Neural cell (in vitro differentiated cells): ENCODE measurements at regions not wholly inside any gene's neighbourhood (a gene's known extent, or its start where the extent isn't known, plus 50 kb on each side); places are given as distances from the start of the nearest gene placed in this dataset.

ENCODE experiments used
- H2AFZ ChIP-seq: fragments of 200-600, 300-800 bp; sonication (generic), shearing (Covaris generic); 2 replicates; pipeline ENCODE4 v1.6.0; 2014; ENCODE audit warnings: low read depth, mild to moderate bottlenecking, antibody characterized with exemption, low read length, moderate library complexity
- H3F3A ChIP-seq: fragments of 200-600 bp; shearing (Covaris generic); 2 replicates; pipeline ENCODE4 v1.6.1; 2016; ENCODE audit warnings: mild to moderate bottlenecking, moderate library complexity, mixed read lengths, antibody characterized with exemption, low read length; ENCODE audit not compliant: insufficient read depth, poor library complexity, severe bottlenecking
- H3K27ac ChIP-seq: fragments of 200-600, 300-800 bp; sonication (generic), shearing (Covaris generic); 2 replicates; pipeline ENCODE4 v1.5.1; 2014; ENCODE audit warnings: mild to moderate bottlenecking, low read length, moderate library complexity
- H3K27me3 ChIP-seq: fragments of 300-800, 200-600 bp; sonication (generic), shearing (Covaris generic); 2 replicates; pipeline ENCODE4 v1.6.0; 2014; ENCODE audit warnings: mild to moderate bottlenecking, low read depth, low read length, moderate library complexity; ENCODE audit not compliant: insufficient read depth
- H3K36me3 ChIP-seq: fragments of 300-800, 200-600 bp; sonication (generic), shearing (Covaris generic); 2 replicates; pipeline ENCODE4 v1.5.1; 2014; ENCODE audit warnings: mild to moderate bottlenecking, antibody characterized with exemption, low read length, moderate library complexity; ENCODE audit not compliant: insufficient read depth
- H3K4me2 ChIP-seq: fragments of 300-800, 200-600 bp; sonication (generic), shearing (Covaris generic); 2 replicates; pipeline ENCODE4 v1.6.0; 2014; ENCODE audit warnings: mild to moderate bottlenecking, low read length
- H3K4me3 ChIP-seq: fragments of 300-800, 200-600 bp; sonication (generic), shearing (Covaris generic); 2 replicates; pipeline ENCODE4 v1.5.1; 2014; ENCODE audit warnings: mild to moderate bottlenecking, low read length, moderate library complexity
- H3K79me2 ChIP-seq: fragments of 200-600 bp; shearing (Covaris generic); replicated peaks from 2 replicates; pipeline ENCODE4 v1.6.0; 2014; ENCODE audit warnings: mild to moderate bottlenecking, low read length, moderate library complexity; ENCODE audit not compliant: insufficient read depth
- H3K9ac ChIP-seq: fragments of 300-800, 200-600 bp; sonication (generic), shearing (Covaris generic); 2 replicates; pipeline ENCODE4 v1.6.1; 2016; ENCODE audit warnings: mild to moderate bottlenecking, low read length, mixed read lengths
- H3K9me2 ChIP-seq: fragments of 200-600 bp; shearing (Covaris generic); 2 replicates; pipeline ENCODE4 v1.6.1; 2016; ENCODE audit warnings: mild to moderate bottlenecking, low read length, mixed read lengths; ENCODE audit not compliant: insufficient read depth
- H3K9me3 ChIP-seq: fragments of 200-600, 300-800 bp; sonication (generic), shearing (Covaris generic); 2 replicates; pipeline ENCODE4 v1.6.1; 2016; ENCODE audit warnings: mild to moderate bottlenecking, mixed run types, low read length, moderate library complexity, mixed read lengths
- H4K20me1 ChIP-seq: fragments of 200-600 bp; shearing (Covaris generic); 2 replicates; pipeline ENCODE4 v1.6.1; 2016; ENCODE audit warnings: mild to moderate bottlenecking, mixed run types; ENCODE audit not compliant: insufficient read depth
- EP300 ChIP-seq: fragments of 450-650 bp; conservative IDR thresholded peaks from 2 replicates; pipeline ENCODE4 v1.6.1; 2014; ENCODE audit warnings: antibody characterized with exemption, mild to moderate bottlenecking, moderate library complexity; ENCODE audit not compliant: poor library complexity, severe bottlenecking
- EZH2 ChIP-seq: fragments of 200-600, 300-800 bp; shearing (Covaris generic), sonication (generic); IDR thresholded peaks from 2 replicates; pipeline ENCODE4 v1.6.1; 2014; ENCODE audit warnings: antibody characterized with exemption, low read length, borderline replicate concordance, mild to moderate bottlenecking; ENCODE audit not compliant: insufficient read depth, poor library complexity, severe bottlenecking
- MXI1 ChIP-seq: fragments of 450-650 bp; conservative IDR thresholded peaks from 2 replicates; pipeline ENCODE4 v1.6.1; 2014; ENCODE audit warnings: antibody characterized with exemption, mild to moderate bottlenecking; ENCODE audit not compliant: poor library complexity, severe bottlenecking
- POLR2AphosphoS5 ChIP-seq: IDR thresholded peaks from 2 replicates; pipeline ENCODE4 v1.6.1; 2012
- RAD21 ChIP-seq: fragments of 450-650 bp; conservative IDR thresholded peaks from 2 replicates; pipeline ENCODE4 v1.6.1; 2014; ENCODE audit warnings: antibody characterized with exemption, mild to moderate bottlenecking, moderate library complexity
- REST ChIP-seq: IDR thresholded peaks from 2 replicates; pipeline ENCODE4 v1.6.1; 2012; ENCODE audit warnings: borderline replicate concordance
- SMC3 ChIP-seq: fragments of 450-650 bp; conservative IDR thresholded peaks from 2 replicates; pipeline ENCODE4 v1.6.1; 2014; ENCODE audit warnings: antibody characterized with exemption, mild to moderate bottlenecking, moderate library complexity; ENCODE audit not compliant: poor library complexity
- TAF1 ChIP-seq: IDR thresholded peaks from 2 replicates; pipeline ENCODE4 v1.6.1; 2012; ENCODE audit warnings: low read depth
- TF ChIP-seq, protein P1 (sequence below): fragments of 450-650 bp; IDR thresholded peaks from 2 replicates; pipeline ENCODE4 v1.5.1; 2014; ENCODE audit warnings: antibody characterized with exemption, mild to moderate bottlenecking, moderate library complexity; ENCODE audit not compliant: poor library complexity, severe bottlenecking

- H3K9me3 ChIP-seq: no peaks in the 10 kb centered on the region
- H2AFZ ChIP-seq: no peak overlapping the region
- H3K27ac ChIP-seq: no peak overlapping the region
- no peaks in the 10 kb centered on the region for H3K9me2 ChIP-seq
- TF ChIP-seq, protein P1, sequence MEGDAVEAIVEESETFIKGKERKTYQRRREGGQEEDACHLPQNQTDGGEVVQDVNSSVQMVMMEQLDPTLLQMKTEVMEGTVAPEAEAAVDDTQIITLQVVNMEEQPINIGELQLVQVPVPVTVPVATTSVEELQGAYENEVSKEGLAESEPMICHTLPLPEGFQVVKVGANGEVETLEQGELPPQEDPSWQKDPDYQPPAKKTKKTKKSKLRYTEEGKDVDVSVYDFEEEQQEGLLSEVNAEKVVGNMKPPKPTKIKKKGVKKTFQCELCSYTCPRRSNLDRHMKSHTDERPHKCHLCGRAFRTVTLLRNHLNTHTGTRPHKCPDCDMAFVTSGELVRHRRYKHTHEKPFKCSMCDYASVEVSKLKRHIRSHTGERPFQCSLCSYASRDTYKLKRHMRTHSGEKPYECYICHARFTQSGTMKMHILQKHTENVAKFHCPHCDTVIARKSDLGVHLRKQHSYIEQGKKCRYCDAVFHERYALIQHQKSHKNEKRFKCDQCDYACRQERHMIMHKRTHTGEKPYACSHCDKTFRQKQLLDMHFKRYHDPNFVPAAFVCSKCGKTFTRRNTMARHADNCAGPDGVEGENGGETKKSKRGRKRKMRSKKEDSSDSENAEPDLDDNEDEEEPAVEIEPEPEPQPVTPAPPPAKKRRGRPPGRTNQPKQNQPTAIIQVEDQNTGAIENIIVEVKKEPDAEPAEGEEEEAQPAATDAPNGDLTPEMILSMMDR: no peak
- no peak for TF ChIP-seq MXI1
- no peak for TF ChIP-seq REST
- TF ChIP-seq TAF1: no peak
- no peak for TF ChIP-seq RAD21
- no peak for TF ChIP-seq SMC3
- no peaks in the 10 kb centered on the region for H3K27me3 ChIP-seq
- no peak overlapping the region for H3K9ac ChIP-seq
- H3F3A ChIP-seq: no peaks in the 10 kb centered on the region
- no peaks in the 10 kb centered on the region for H3K36me3 ChIP-seq
- no peaks in the 10 kb centered on the region for H4K20me1 ChIP-seq
- H3K79me2 ChIP-seq: no peaks in the 10 kb centered on the region
- no peak overlapping the region for H3K4me2 ChIP-seq
- H3K4me3 ChIP-seq: no peak overlapping the region
Measured at GRCh38 chr11:86129740-86130540, 61.1 kb upstream of the PICALM start.

GRCh38 chr11:86128914-86129313 is 60.0 kb upstream of the PICALM start:
- H3K9ac ChIP-seq: no peak overlapping the region
- no peak overlapping the region for H3K4me2 ChIP-seq
- H4K20me1 ChIP-seq: no peaks in the 10 kb centered on the region
- no peaks in the 10 kb centered on the region for H3K9me2 ChIP-seq
- H3K36me3 ChIP-seq: no peaks in the 10 kb centered on the region
- H3K27me3 ChIP-seq: no peaks in the 10 kb centered on the region
- H2AFZ ChIP-seq: no peak overlapping the region
- no peaks in the 10 kb centered on the region for H3K9me3 ChIP-seq
- no peak for TF ChIP-seq EP300
- no peak overlapping the region for H3K27ac ChIP-seq
- H3K79me2 ChIP-seq: no peaks in the 10 kb centered on the region
- H3K4me3 ChIP-seq: no peak overlapping the region
- H3F3A ChIP-seq: no peaks in the 10 kb centered on the region

GRCh38 chr11:86126862-86127261 is 58.0 kb upstream of the PICALM start:
- no peaks in the 10 kb centered on the region for H4K20me1 ChIP-seq
- no peak overlapping the region for H3K4me3 ChIP-seq
- H3K27me3 ChIP-seq: no peaks in the 10 kb centered on the region
- no peak overlapping the region for H2AFZ ChIP-seq
- H3K79me2 ChIP-seq: no peaks in the 10 kb centered on the region
- H3K4me2 ChIP-seq: no peak overlapping the region
- H3K27ac ChIP-seq: no peak overlapping the region
- no peaks in the 10 kb centered on the region for H3K9me3 ChIP-seq
- H3K36me3 ChIP-seq: no peaks in the 10 kb centered on the region
- H3K9me2 ChIP-seq: no peaks in the 10 kb centered on the region
- H3K9ac ChIP-seq: no peak overlapping the region
- no peak for TF ChIP-seq EP300
- no peak for TF ChIP-seq TAF1
- TF ChIP-seq EZH2: no peak
- TF ChIP-seq SMC3: no peak
- TF ChIP-seq RAD21: no peak
- TF ChIP-seq REST: no peak
- no peak for TF ChIP-seq POLR2AphosphoS5
- no peak for TF ChIP-seq MXI1
- TF ChIP-seq, protein P1: no peak
- no peaks in the 10 kb centered on the region for H3F3A ChIP-seq
